ENCODE measurements at regions not wholly inside any gene's neighbourhood (a gene's known extent, or its start where the extent isn't known, plus 50 kb on each side); places are given as distances from the start of the nearest gene placed in this dataset.

DNA sequence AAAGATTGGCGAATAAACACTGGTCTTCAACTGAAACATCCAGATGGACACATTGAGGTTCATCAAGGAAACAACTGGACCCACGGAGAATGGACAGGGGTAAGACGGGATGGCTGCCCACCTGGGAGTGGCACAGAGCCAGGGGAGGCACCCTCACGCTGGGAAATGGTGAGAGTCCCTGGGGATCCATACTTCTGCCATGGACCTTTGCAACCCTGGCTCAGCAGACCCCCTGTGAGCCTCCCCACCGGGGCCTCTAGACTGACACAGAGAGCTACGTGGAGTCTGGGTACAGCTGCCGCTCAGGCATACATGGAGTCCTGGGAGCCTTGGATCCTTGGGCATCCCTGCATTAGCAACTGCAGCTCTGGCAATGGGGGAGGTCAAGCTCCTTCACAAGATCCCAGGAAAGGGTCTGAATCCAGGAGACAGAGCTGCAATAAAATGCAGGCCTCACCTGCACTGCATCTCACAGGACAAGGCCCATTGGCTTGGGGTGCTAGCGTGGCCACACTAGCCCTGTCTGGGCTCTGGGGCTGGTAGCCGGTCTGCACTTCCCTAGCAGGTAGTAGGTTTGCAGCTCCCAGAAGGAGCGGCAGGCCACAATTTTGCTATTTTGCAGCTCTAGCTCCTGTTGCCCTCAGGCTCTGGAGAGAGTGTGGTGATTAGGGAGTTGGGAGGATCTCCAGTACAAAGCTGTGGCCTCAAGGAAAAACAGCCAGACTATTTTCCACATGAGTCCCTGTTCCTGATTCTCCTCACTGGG, 496.4 kb upstream of the LRRC4C start:
- H3K36me3 ChIP-seq = no peaks in the 10 kb centered on the region
- intact Hi-C loops (cut with DNase I; ENCODE audit: low total_unique reads) = no loop called here

GRCh38 chr11:41963406-41963805, 504.0 kb upstream of the LRRC4C start:
- Histone ChIP-seq H3K27ac (no peak overlapping the region), H3K4me1 (no peaks in the 10 kb centered on the region), H3K27me3 (no peaks in the 10 kb centered on the region), H3K9me3 (peaks cover 0 to 4% of the 10 kb centered on the region in 2 donors), H3K36me3 (no peaks in the 10 kb centered on the region), H3K4me3 (no peak overlapping the region)
- TF ChIP-seq POLR2A (IDR thresholded peaks at IDR 0.05) = no peak
- TF ChIP-seq POLR2AphosphoS5 (IDR thresholded peaks at IDR 0.05) = no peak
- TF ChIP-seq, protein P1, sequence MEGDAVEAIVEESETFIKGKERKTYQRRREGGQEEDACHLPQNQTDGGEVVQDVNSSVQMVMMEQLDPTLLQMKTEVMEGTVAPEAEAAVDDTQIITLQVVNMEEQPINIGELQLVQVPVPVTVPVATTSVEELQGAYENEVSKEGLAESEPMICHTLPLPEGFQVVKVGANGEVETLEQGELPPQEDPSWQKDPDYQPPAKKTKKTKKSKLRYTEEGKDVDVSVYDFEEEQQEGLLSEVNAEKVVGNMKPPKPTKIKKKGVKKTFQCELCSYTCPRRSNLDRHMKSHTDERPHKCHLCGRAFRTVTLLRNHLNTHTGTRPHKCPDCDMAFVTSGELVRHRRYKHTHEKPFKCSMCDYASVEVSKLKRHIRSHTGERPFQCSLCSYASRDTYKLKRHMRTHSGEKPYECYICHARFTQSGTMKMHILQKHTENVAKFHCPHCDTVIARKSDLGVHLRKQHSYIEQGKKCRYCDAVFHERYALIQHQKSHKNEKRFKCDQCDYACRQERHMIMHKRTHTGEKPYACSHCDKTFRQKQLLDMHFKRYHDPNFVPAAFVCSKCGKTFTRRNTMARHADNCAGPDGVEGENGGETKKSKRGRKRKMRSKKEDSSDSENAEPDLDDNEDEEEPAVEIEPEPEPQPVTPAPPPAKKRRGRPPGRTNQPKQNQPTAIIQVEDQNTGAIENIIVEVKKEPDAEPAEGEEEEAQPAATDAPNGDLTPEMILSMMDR (IDR thresholded peaks at IDR 0.05) = no peak
- intact Hi-C loops (cut with DNase I; ENCODE audit: low total_unique reads) = no loop called here
- DNase-seq (ENCODE audit: low spot score in 2 of 2) = no peak

More for the DNA sequence above, 496.4 kb upstream of the LRRC4C start:
- Histone ChIP-seq H3K27ac (no peak overlapping the region), H3K4me1 (no peaks in the 10 kb centered on the region), H3K9me3 (peaks cover 0 to 7% of the 10 kb centered on the region in 2 donors), H3K27me3 (no peaks in the 10 kb centered on the region), H3K4me3 (no peak overlapping the region)
- DNase-seq (ENCODE audit: low spot score in 2 of 2) = no peak
- no peak for TF ChIP-seq POLR2A (IDR thresholded peaks at IDR 0.05)
- TF ChIP-seq, protein P1 (IDR thresholded peaks at IDR 0.05) = no peak

DNA sequence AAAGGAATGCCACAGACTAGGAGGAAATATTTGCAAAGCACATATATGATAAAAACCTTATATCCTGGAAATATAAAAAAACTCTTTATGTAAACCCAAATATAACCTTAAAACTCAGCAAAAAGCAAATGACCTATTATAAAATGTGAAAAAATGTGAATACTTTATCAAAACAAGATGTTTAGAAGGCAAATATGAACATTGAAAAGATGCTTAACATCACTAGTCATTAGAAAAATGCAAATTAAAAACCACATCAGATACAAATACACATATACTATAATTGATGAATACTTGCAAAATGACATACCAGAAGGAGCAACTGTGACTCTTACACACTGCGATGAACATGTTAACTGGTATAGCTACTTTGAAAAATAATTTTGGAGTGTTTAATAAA, 511.2 kb upstream of the LRRC4C start:
- H3K36me3 ChIP-seq = no peaks in the 10 kb centered on the region
- H3K27me3 ChIP-seq = no peaks in the 10 kb centered on the region
- H3K4me3 ChIP-seq = no peak overlapping the region
- no peaks in the 10 kb centered on the region for H3K4me1 ChIP-seq
- no peak for DNase-seq (ENCODE audit: low spot score in 2 of 2)
- intact Hi-C loops (cut with DNase I; ENCODE audit: low total_unique reads) = no loop called here
- TF ChIP-seq POLR2AphosphoS5 (IDR thresholded peaks at IDR 0.05) (no peak), POLR2A (IDR thresholded peaks at IDR 0.05) (no peak)
- TF ChIP-seq, protein P1 (IDR thresholded peaks at IDR 0.05) = no peak
- no peaks in the 10 kb centered on the region for H3K9me3 ChIP-seq
- no peak overlapping the region for H3K27ac ChIP-seq

GRCh38 chr11:41971592-41971991, 512.1 kb upstream of the LRRC4C start:
- H3K36me3 ChIP-seq = no peaks in the 10 kb centered on the region
- no peaks in the 10 kb centered on the region for H3K4me1 ChIP-seq
- TF ChIP-seq, protein P1 (IDR thresholded peaks at IDR 0.05) = no peak
- TF ChIP-seq POLR2AphosphoS5 (IDR thresholded peaks at IDR 0.05) (no peak), POLR2A (IDR thresholded peaks at IDR 0.05) (no peak)
- no peak for DNase-seq (ENCODE audit: low spot score in 2 of 2)
- no peaks in the 10 kb centered on the region for H3K27me3 ChIP-seq
- no peak overlapping the region for H3K27ac ChIP-seq
- H3K4me3 ChIP-seq = no peak overlapping the region
- no peaks in the 10 kb centered on the region for H3K9me3 ChIP-seq
- intact Hi-C loops (cut with DNase I; ENCODE audit: low total_unique reads) = no loop called here

DNA sequence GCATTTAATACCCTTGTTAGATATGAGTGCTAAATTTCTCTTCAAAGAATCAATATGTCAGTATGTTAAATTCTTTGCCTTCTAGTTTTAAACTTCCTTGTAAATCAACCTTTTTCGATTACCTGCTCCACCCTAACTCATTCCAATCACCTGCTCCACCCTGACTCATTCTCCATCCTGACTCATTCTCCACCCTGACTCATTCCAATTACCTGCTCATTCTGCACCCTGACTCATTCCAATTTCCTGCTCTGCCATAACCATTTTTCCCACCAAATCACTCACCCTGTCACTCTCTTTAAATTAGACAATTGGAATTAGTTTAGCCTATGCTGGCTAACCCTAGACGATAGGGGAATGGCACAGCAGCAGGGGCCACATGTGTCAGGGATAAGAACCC, 519.5 kb upstream of the LRRC4C start:
- no peak for DNase-seq (ENCODE audit: low spot score in 2 of 2)
- no peak overlapping the region for H3K27ac ChIP-seq
- intact Hi-C loops (cut with DNase I; ENCODE audit: low total_unique reads) = no loop called here
- H3K36me3 ChIP-seq = no peaks in the 10 kb centered on the region
- H3K27me3 ChIP-seq = no peaks in the 10 kb centered on the region
- TF ChIP-seq POLR2AphosphoS5 (IDR thresholded peaks at IDR 0.05) (no peak), POLR2A (IDR thresholded peaks at IDR 0.05) (no peak)
- TF ChIP-seq, protein P1 (IDR thresholded peaks at IDR 0.05) = no peak
- no peaks in the 10 kb centered on the region for H3K9me3 ChIP-seq
- no peaks in the 10 kb centered on the region for H3K4me1 ChIP-seq
- H3K4me3 ChIP-seq = no peak overlapping the region
